ENCODE measurements at regions not wholly inside any gene's neighbourhood (a gene's known extent, or its start where the extent isn't known, plus 50 kb on each side); places are given as distances from the start of the nearest gene placed in this dataset.

- no peaks in the 10 kb centered on the region for H3K36me3 ChIP-seq (replicated peaks; ENCODE audit: insufficient read depth, low read depth)
- no peaks in the 10 kb centered on the region for H4K20me1 ChIP-seq (ENCODE audit: insufficient read depth, poor library complexity, severe bottlenecking)
- TF ChIP-seq EZH2phosphoT487 (IDR thresholded peaks at IDR 0.05; ENCODE audit: low read depth, severe bottlenecking, unreplicated experiment) (no peak), CTCF (IDR thresholded peaks at IDR 0.05; ENCODE audit: poor library complexity) (no peak), EZH2 (IDR thresholded peaks at IDR 0.05; ENCODE audit: borderline replicate concordance) (no peak)
- H2AFZ ChIP-seq, result no peak overlapping the region
- no peak overlapping the region for H3K27ac ChIP-seq
- no peak for DNase-seq (ENCODE audit: low spot score)
- H3K4me1 ChIP-seq (ENCODE audit: insufficient read depth), result peaks cover 6% of the 10 kb centered on the region
- no peaks in the 10 kb centered on the region for H3K9me2 ChIP-seq (replicated peaks; ENCODE audit: insufficient read depth)
- WGBS (ENCODE audit: low lambda C conversion rate, missing lambda C conversion rate), result 90% methylated on average over 3 of the region's 3 CpGs
- H3K9me3 ChIP-seq (ENCODE audit: low read depth), result no peaks in the 10 kb centered on the region
- no peak overlapping the region for H3K4me3 ChIP-seq
- no peaks in the 10 kb centered on the region for H3K27me3 ChIP-seq
- H3K79me2 ChIP-seq, result no peaks in the 10 kb centered on the region
- H3K4me2 ChIP-seq, result no peak overlapping the region
Measured at GRCh38 chr1:185402930-185403329, 85.9 kb upstream of the IVNS1ABP start.

- no peaks in the 10 kb centered on the region for H3K79me2 ChIP-seq
- peaks cover 6% of the 10 kb centered on the region for H3K4me1 ChIP-seq (ENCODE audit: insufficient read depth)
- H3K27me3 ChIP-seq, result no peaks in the 10 kb centered on the region
- H3K36me3 ChIP-seq (replicated peaks; ENCODE audit: insufficient read depth, low read depth), result no peaks in the 10 kb centered on the region
- TF ChIP-seq EZH2 (IDR thresholded peaks at IDR 0.05; ENCODE audit: borderline replicate concordance) (no peak), CTCF (IDR thresholded peaks at IDR 0.05; ENCODE audit: poor library complexity) (no peak), EZH2phosphoT487 (IDR thresholded peaks at IDR 0.05; ENCODE audit: low read depth, severe bottlenecking, unreplicated experiment) (no peak)
- H3K9me2 ChIP-seq (replicated peaks; ENCODE audit: insufficient read depth), result no peaks in the 10 kb centered on the region
- H4K20me1 ChIP-seq (ENCODE audit: insufficient read depth, poor library complexity, severe bottlenecking), result no peaks in the 10 kb centered on the region
- H3K27ac ChIP-seq, result no peak overlapping the region
- no peak overlapping the region for H3K4me2 ChIP-seq
- no peak overlapping the region for H2AFZ ChIP-seq
- no peak overlapping the region for H3K4me3 ChIP-seq
- 60% methylated on average over 3 of the region's 3 CpGs for WGBS (ENCODE audit: low lambda C conversion rate, missing lambda C conversion rate)
- no peak for DNase-seq (ENCODE audit: low spot score)
- H3K9me3 ChIP-seq (ENCODE audit: low read depth), result no peaks in the 10 kb centered on the region
Measured at GRCh38 chr1:185401019-185401418, 84.0 kb upstream of the IVNS1ABP start.

GRCh38 chr1:185400052-185400451 lies 83.0 kb upstream of the IVNS1ABP start:
- TF ChIP-seq EZH2 (IDR thresholded peaks at IDR 0.05; ENCODE audit: borderline replicate concordance) (no peak), CTCF (IDR thresholded peaks at IDR 0.05; ENCODE audit: poor library complexity) (no peak), EZH2phosphoT487 (IDR thresholded peaks at IDR 0.05; ENCODE audit: low read depth, severe bottlenecking, unreplicated experiment) (no peak)
- no peaks in the 10 kb centered on the region for H3K79me2 ChIP-seq
- no peak for DNase-seq (ENCODE audit: low spot score)
- no peaks in the 10 kb centered on the region for H4K20me1 ChIP-seq (ENCODE audit: insufficient read depth, poor library complexity, severe bottlenecking)
- no peaks in the 10 kb centered on the region for H3K9me2 ChIP-seq (replicated peaks; ENCODE audit: insufficient read depth)
- H3K9me3 ChIP-seq (ENCODE audit: low read depth), result no peaks in the 10 kb centered on the region
- WGBS (ENCODE audit: low lambda C conversion rate, missing lambda C conversion rate), result 97% methylated on average over 1 of the region's 1 CpG
- no peak overlapping the region for H3K27ac ChIP-seq
- H3K4me3 ChIP-seq, result no peak overlapping the region
- H3K36me3 ChIP-seq (replicated peaks; ENCODE audit: insufficient read depth, low read depth), result no peaks in the 10 kb centered on the region
- no peaks in the 10 kb centered on the region for H3K27me3 ChIP-seq
- H3K4me1 ChIP-seq (ENCODE audit: insufficient read depth), result peaks cover 3% of the 10 kb centered on the region
- H3K4me2 ChIP-seq, result no peak overlapping the region
- H2AFZ ChIP-seq, result no peak overlapping the region

- no peaks in the 10 kb centered on the region for H3K9me2 ChIP-seq (replicated peaks; ENCODE audit: insufficient read depth)
- no peak overlapping the region for H3K27ac ChIP-seq
Measured at GRCh38 chr1:185398599-185398998, 81.6 kb upstream of the IVNS1ABP start.

More at GRCh38 chr1:185398599-185398998, 81.6 kb upstream of the IVNS1ABP start:
- DNase-seq (ENCODE audit: low spot score), result no peak
- H3K79me2 ChIP-seq, result no peaks in the 10 kb centered on the region
- no peak overlapping the region for H3K4me2 ChIP-seq
- no peaks in the 10 kb centered on the region for H3K4me1 ChIP-seq (ENCODE audit: insufficient read depth)
- no peaks in the 10 kb centered on the region for H3K9me3 ChIP-seq (ENCODE audit: low read depth)
- no peaks in the 10 kb centered on the region for H4K20me1 ChIP-seq (ENCODE audit: insufficient read depth, poor library complexity, severe bottlenecking)
- no peak overlapping the region for H2AFZ ChIP-seq
- no peaks in the 10 kb centered on the region for H3K36me3 ChIP-seq (replicated peaks; ENCODE audit: insufficient read depth, low read depth)
- H3K27me3 ChIP-seq, result no peaks in the 10 kb centered on the region
- H3K4me3 ChIP-seq, result no peak overlapping the region
- TF ChIP-seq EZH2 (IDR thresholded peaks at IDR 0.05; ENCODE audit: borderline replicate concordance) (no peak), EZH2phosphoT487 (IDR thresholded peaks at IDR 0.05; ENCODE audit: low read depth, severe bottlenecking, unreplicated experiment) (no peak), CTCF (IDR thresholded peaks at IDR 0.05; ENCODE audit: poor library complexity) (no peak)

All from hepatocyte (in vitro differentiated cells).